ENCODE measurements at regions not wholly inside any gene's neighbourhood (a gene's known extent, or its start where the extent isn't known, plus 50 kb on each side); places are given as distances from the start of the nearest gene placed in this dataset.

DNA sequence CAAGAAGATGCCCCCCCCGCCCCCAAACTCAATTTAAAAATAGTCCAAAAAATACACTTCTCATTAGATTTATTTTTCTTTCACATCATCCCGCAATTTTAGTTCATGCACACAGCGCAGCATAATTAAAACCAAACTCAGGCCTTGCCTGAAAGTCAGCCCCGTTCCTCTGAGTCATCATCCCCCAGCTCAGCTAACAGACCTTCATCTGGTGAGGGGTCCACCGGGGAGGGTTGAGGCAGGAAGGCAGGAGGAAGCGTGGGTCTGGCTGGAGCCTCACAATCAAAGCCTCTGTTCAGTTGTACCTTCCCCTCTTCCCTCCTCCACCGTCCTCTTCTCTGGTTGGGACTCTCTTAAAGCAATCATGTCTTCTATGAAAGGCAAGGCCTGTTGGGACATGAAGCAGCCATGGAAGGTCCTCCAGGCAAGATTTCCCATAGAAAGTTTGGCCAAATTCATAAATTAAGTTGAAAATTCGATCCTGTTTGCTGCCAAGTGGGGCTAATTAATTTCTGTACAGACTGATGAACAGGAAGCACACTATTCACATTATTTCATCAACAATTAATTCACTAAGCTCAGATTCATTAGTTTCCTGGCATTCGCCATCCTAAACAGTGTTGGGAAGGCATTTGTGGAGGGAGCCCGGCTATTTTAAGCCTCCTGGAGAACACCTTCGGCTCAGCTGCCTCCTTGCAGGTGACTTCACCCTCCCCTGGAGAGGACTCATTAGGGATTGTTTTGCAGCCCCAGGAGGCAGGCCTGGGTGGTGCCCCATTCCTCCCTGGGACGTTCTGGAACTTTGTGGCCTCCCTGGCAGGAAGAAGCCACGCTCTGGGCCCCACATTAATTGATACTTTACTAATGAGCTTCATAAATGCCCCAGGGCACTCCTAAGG is 72.3 kb upstream of the BNC1 start:
- H3K4ac ChIP-seq (ENCODE audit: low read depth, low read length): no peak overlapping the region
- H3K27ac Mint-ChIP-seq: no peak overlapping the region
- no peak overlapping the region for H2AK5ac ChIP-seq (ENCODE audit: insufficient read length, low read length)
- no peak overlapping the region for H3K4me3 Mint-ChIP-seq
- H3K9me3 Mint-ChIP-seq: no peaks in the 10 kb centered on the region; a peak in 1 of 5 replicates
- no peaks in the 10 kb centered on the region for H3K36me3 Mint-ChIP-seq (ENCODE audit: insufficient read depth in 1 of 3, low read depth in 3 of 3)
- no peak overlapping the region for H3K18ac ChIP-seq (ENCODE audit: insufficient read length, low read depth, low read length)
- DNase-seq: no peak
- no peaks in the 10 kb centered on the region for H3K27me3 ChIP-seq (ENCODE audit: insufficient read depth, low read length)
- H2BK20ac ChIP-seq (ENCODE audit: low read depth, low read length, poor library complexity, severe bottlenecking): no peak overlapping the region
- TF ChIP-seq, protein P1, sequence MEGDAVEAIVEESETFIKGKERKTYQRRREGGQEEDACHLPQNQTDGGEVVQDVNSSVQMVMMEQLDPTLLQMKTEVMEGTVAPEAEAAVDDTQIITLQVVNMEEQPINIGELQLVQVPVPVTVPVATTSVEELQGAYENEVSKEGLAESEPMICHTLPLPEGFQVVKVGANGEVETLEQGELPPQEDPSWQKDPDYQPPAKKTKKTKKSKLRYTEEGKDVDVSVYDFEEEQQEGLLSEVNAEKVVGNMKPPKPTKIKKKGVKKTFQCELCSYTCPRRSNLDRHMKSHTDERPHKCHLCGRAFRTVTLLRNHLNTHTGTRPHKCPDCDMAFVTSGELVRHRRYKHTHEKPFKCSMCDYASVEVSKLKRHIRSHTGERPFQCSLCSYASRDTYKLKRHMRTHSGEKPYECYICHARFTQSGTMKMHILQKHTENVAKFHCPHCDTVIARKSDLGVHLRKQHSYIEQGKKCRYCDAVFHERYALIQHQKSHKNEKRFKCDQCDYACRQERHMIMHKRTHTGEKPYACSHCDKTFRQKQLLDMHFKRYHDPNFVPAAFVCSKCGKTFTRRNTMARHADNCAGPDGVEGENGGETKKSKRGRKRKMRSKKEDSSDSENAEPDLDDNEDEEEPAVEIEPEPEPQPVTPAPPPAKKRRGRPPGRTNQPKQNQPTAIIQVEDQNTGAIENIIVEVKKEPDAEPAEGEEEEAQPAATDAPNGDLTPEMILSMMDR (conservative IDR thresholded peaks at IDR 0.05): no peak
- no peak overlapping the region for H3K23ac ChIP-seq (ENCODE audit: insufficient read length, low read depth, low read length)
- no peak overlapping the region for H2BK5ac ChIP-seq (ENCODE audit: insufficient read length, low read length)
- no peak overlapping the region for H4K91ac ChIP-seq (ENCODE audit: insufficient read length, low read depth, low read length)
- H3K4me1 Mint-ChIP-seq: peaks cover 4 to 14% of the 10 kb centered on the region in 2 experiments
- H2AFZ ChIP-seq (ENCODE audit: low read length): no peak overlapping the region
- H3K79me2 ChIP-seq (ENCODE audit: insufficient read depth, low read length): no peaks in the 10 kb centered on the region
- H3K27me3 Mint-ChIP-seq (ENCODE audit: low read depth): no peaks in the 10 kb centered on the region
- H3K4me1 ChIP-seq (ENCODE audit: insufficient read depth, low read length): no peaks in the 10 kb centered on the region; the same call in 1 of the 2 replicates
- no peak overlapping the region for H3K27ac ChIP-seq (ENCODE audit: insufficient read length, low read depth, low read length)
- H2BK15ac ChIP-seq (ENCODE audit: low read depth, low read length): no peak overlapping the region
- H3K9ac ChIP-seq (ENCODE audit: extremely low read depth, insufficient read length, low read length): no peak overlapping the region
- no peak overlapping the region for H3K14ac ChIP-seq (ENCODE audit: insufficient read depth, low read length)
- no peak overlapping the region for H2BK120ac ChIP-seq (ENCODE audit: low read depth, low read length, poor library complexity, severe bottlenecking)
- H3T11ph ChIP-seq (ENCODE audit: low read length): no peak overlapping the region
- no peaks in the 10 kb centered on the region for H3K9me3 ChIP-seq (ENCODE audit: control insufficient read depth, low read depth, low read length)
- H4K5ac ChIP-seq (ENCODE audit: insufficient read length, low read depth, low read length): no peak overlapping the region
- H3K56ac ChIP-seq (ENCODE audit: insufficient read length, low read depth, low read length): no peak overlapping the region
- no peaks in the 10 kb centered on the region for H3K23me2 ChIP-seq (ENCODE audit: insufficient read length, low read depth, low read length, poor library complexity, severe bottlenecking)
- no peak overlapping the region for H3K4me2 ChIP-seq (ENCODE audit: insufficient read depth, insufficient read length, low read length)
- H2BK12ac ChIP-seq (ENCODE audit: insufficient read length, low read depth, low read length): no peak overlapping the region
- no peak overlapping the region for H4K8ac ChIP-seq (replicated peaks; ENCODE audit: insufficient read length, low read depth, low read length)
- no peaks in the 10 kb centered on the region for H4K20me1 ChIP-seq (ENCODE audit: control insufficient read depth, insufficient read depth, insufficient read length)
- no CpG with 5 or more reads among the region's 13 CpGs for WGBS (ENCODE audit: extremely low coverage, insufficient read length, low lambda C conversion rate)
- no peaks in the 10 kb centered on the region for H3K79me1 ChIP-seq (ENCODE audit: insufficient read depth, low read depth, low read length, poor library complexity, severe bottlenecking)
